ENCODE measurements at regions not wholly inside any gene's neighbourhood (a gene's known extent, or its start where the extent isn't known, plus 50 kb on each side); places are given as distances from the start of the nearest gene placed in this dataset.

- TF ChIP-seq CTCF (IDR thresholded peaks at IDR 0.05) (no peak), POLR2A (IDR thresholded peaks at IDR 0.05) (no peak)
Observed at GRCh38 chr6:43954311-43955131, 172.7 kb downstream of the MRPL14 start.
